Transverse colon (tissue), 4 donors: ENCODE measurements at regions not wholly inside any gene's neighbourhood (a gene's known extent, or its start where the extent isn't known, plus 50 kb on each side); places are given as distances from the start of the nearest gene placed in this dataset.
"Not testable (repeated sequence)": the region's sequence is repeated elsewhere in the genome, so short reads cannot be mapped to it uniquely, and the experiment has no call there.

Experiments used
- DNase-seq: peaks from one replicate; pipeline ENCODE4 v3.0.0-alpha.2; 2019
- H3K27ac ChIP-seq, 4 donors: fragments of 200-600 bp; sonication (generic); 2 replicates each; pipeline ENCODE4 v1.5.1; 2016 to 2018; ENCODE audit warnings: inconsistent platforms in 4 of 4
- H3K27me3 ChIP-seq: fragments of 200-600 bp; sonication (generic); 2 replicates; pipeline ENCODE4 v1.5.1; 2017; ENCODE audit warnings: inconsistent platforms
- H3K36me3 ChIP-seq, 4 donors: fragments of 200-600 bp; sonication (generic); 2 replicates each; pipeline ENCODE4 v1.5.1; 2017 to 2019; ENCODE audit warnings: inconsistent platforms in 4 of 4
- H3K4me1 ChIP-seq, 4 donors: fragments of 200-600 bp; sonication (generic); 2 replicates each; pipeline ENCODE4 v1.5.1; 2017 to 2020; ENCODE audit warnings: inconsistent platforms in 4 of 4
- H3K4me3 ChIP-seq, 4 donors: fragments of 200-600 bp; sonication (generic); 1 replicate in 1 of 4; 2 replicates in 3 of 4; pipeline versions ENCODE4 v1.5.1 to v1.6.1; 2017 to 2019; ENCODE audit warnings: inconsistent platforms in 4 of 4
- H3K9me3 ChIP-seq, 2 donors: fragments of 200-600 bp; sonication (generic); 2 replicates each; pipeline ENCODE4 v1.5.1; 2017 to 2019; ENCODE audit warnings: inconsistent platforms in 2 of 2
- CTCF ChIP-seq, 5 experiments: fragments of 200-600 bp in 3 of 5; fragments of 450-650 bp in 2 of 5; sonication (generic) in 3 of 5; IDR thresholded peaks; 1 replicate in 2 of 5; 2 replicates in 3 of 5; pipeline ENCODE4 v1.5.1; 2016 to 2017; ENCODE audit warnings: antibody characterized with exemption in 5 of 5, inconsistent platforms in 3 of 5, mild to moderate bottlenecking in 2 of 5, moderate library complexity in 1 of 5
- EP300 ChIP-seq: sonication (generic); formaldehyde crosslinking; IDR thresholded peaks from one replicate; pipeline ENCODE4 v1.6.1; 2017; ENCODE audit warnings: antibody characterized with exemption, low read depth
- POLR2A ChIP-seq: fragments of 450-650 bp; IDR thresholded peaks from one replicate; pipeline ENCODE4 v1.6.1; 2016; ENCODE audit warnings: antibody characterized with exemption, mild to moderate bottlenecking, moderate library complexity
- POLR2AphosphoS5 ChIP-seq, 3 donors: sonication (generic); formaldehyde crosslinking; IDR thresholded peaks; one replicate each; pipeline ENCODE4 v1.6.1; 2016; ENCODE audit warnings: antibody characterized with exemption in 3 of 3
- WGBS, 2 donors: methylation state at CpG; one replicate each; pipeline ENCODE4 v1.1.5; 2018; ENCODE audit warnings: low coverage in 1 of 2; 5-methylcytosine and 5-hydroxymethylcytosine counted together
- in situ Hi-C, 4 donors: fragments of 200-750 bp; cut with MboI; loops; one replicate each; pipeline versions ENCODE4 v1.15.0 to v1.15.1; 2017; ENCODE audit warnings: low sequenced_read_pairs in 3 of 4, low pct_ligation_motif_present in 1 of 4, low pct_unique_long_range_greater_than_20kb in 1 of 4
- intact Hi-C: fragments of 100-400 bp; cut with DNase I; formaldehyde crosslinking; loops from one replicate; pipeline ENCODE4 v1.15.1; 2023; ENCODE audit warnings: low total_unique reads

GRCh38 chr10:29379208-29379607 is 90.3 kb downstream of the LYZL1 start:
- no peak for TF ChIP-seq POLR2AphosphoS5 (IDR thresholded peaks at IDR 0.05)
- TF ChIP-seq POLR2A = no peak
- TF ChIP-seq EP300 = no peak
- TF ChIP-seq CTCF (IDR thresholded peaks at IDR 0.05) = no peak
- H3K27me3 ChIP-seq = no peaks in the 10 kb centered on the region
- in situ Hi-C loops = loop anchor here in 1 of 4 donors (5.0 kb wide), 1 partner anchor 73 kb away; no protein-coding TSS in a partner anchor
- H3K36me3 ChIP-seq = no peaks in the 10 kb centered on the region
- H3K27ac ChIP-seq = no peak overlapping the region
- H3K4me1 ChIP-seq = no peaks in the 10 kb centered on the region
- H3K9me3 ChIP-seq = no peaks in the 10 kb centered on the region
- no peak overlapping the region for H3K4me3 ChIP-seq
- intact Hi-C loops = no loop called here
- DNase-seq = no peak
- 50 to 57% methylated on average over 1 to 4 of the region's 4 CpGs for WGBS, 2 donors

- H3K36me3 ChIP-seq, H3K9me3 ChIP-seq, DNase-seq, H3K4me1 ChIP-seq, H3K27me3 ChIP-seq, H3K27ac ChIP-seq, intact Hi-C loops, H3K4me3 ChIP-seq: not testable (repeated sequence)
- 79 to 92% methylated on average over 9 to 16 of the region's 16 CpGs for WGBS, 2 donors
- in situ Hi-C loops = loop anchor here in 1 of 4 donors (5.0 kb wide), 1 partner anchor 72 kb away; no protein-coding TSS in a partner anchor
Observed at GRCh38 chr10:29379777-29380598, 91.1 kb downstream of the LYZL1 start.

- H3K4me3 ChIP-seq, H3K9me3 ChIP-seq, in situ Hi-C loops, H3K36me3 ChIP-seq, H3K4me1 ChIP-seq, H3K27me3 ChIP-seq, DNase-seq, intact Hi-C loops, H3K27ac ChIP-seq: not testable (repeated sequence)
- WGBS, 2 donors = 70 to 92% methylated on average over 6 to 16 of the region's 16 CpGs
Observed at GRCh38 chr10:29380599-29381511, 92.0 kb downstream of the LYZL1 start.

- Histone ChIP-seq H3K4me1 (peaks cover 0 to 3% (median 0%) of the 10 kb centered on the region in 4 donors), H3K4me3 (no peak overlapping the region), H3K27me3 (no peaks in the 10 kb centered on the region), H3K27ac (no peak overlapping the region), H3K9me3 (no peaks in the 10 kb centered on the region), H3K36me3 (no peaks in the 10 kb centered on the region)
- no peak for TF ChIP-seq POLR2A
- peak; percentile 74 to 78 (median 75) for TF ChIP-seq CTCF (IDR thresholded peaks at IDR 0.05)
- DNase-seq = no peak
- 29 to 40% methylated on average over 7 to 8 of the region's 8 CpGs for WGBS, 2 donors
- in situ Hi-C loops (loop anchor here in 1 of 4 donors (5.0 kb wide), 1 partner anchor 66 kb away; no protein-coding TSS in a partner anchor), intact Hi-C loops (loop anchor here (5.0 kb wide), 1 partner anchor 61 kb away; no protein-coding TSS in a partner anchor)
Observed at GRCh38 chr10:29386342-29386999, 97.6 kb downstream of the LYZL1 start.
